HCT116 (cell line): ENCODE measurements at regions not wholly inside any gene's neighbourhood (a gene's known extent, or its start where the extent isn't known, plus 50 kb on each side); places are given as distances from the start of the nearest gene placed in this dataset.

Experiments used
- ATAC-seq: fragments of 200-7000 bp; cut with Tn5 transposase; 2 replicates; pipeline ENCODE4 v1.9.1; 2020; ENCODE audit warnings: mild to moderate bottlenecking, moderate library complexity
- BruUV-seq: library from RNA; stranded (reverse); fragments of 400-500 nt; replicated peaks from 2 replicates; lab custom pipeline; 2021; lab: Mats Ljungman, UMichigan
- CTCF ChIA-PET: fragments of 300-600 bp; sonication (Branson Sonifier 250); formaldehyde crosslinking; loops from one replicate; lab custom pipeline; 2021; ENCODE audit warnings: antibody characterized with exemption; lab: Charles Lee
- POLR2A ChIA-PET: fragments of 300-600, 350-600 bp; sonication (Branson Sonifier 250); formaldehyde crosslinking; loops from one replicate; lab custom pipeline; 2021; ENCODE audit warnings: antibody characterized with exemption; lab: Charles Lee
- RAD21 ChIA-PET, 2 experiments: fragments of 300-600 bp; sonication (Branson Sonifier 250); formaldehyde crosslinking; loops; one replicate each; lab custom pipeline; 2023; ENCODE audit warnings: low total read pairs in 2 of 2; ENCODE audit not compliant: uncharacterized antibody in 2 of 2, unreplicated experiment in 2 of 2, low non-redundant PET in 1 of 2; lab: Charles Lee
- DNase-seq: peaks from one replicate; pipeline ENCODE4 v3.0.0-alpha.2; 2010; ENCODE audit warnings: low read depth, low spot score
- H2AFZ ChIP-seq: fragments of 200-600 bp; shearing (Covaris generic), sonication (generic); 2 replicates; pipeline ENCODE4 v1.6.1; 2017; ENCODE audit warnings: low read depth, mixed run types, mixed read lengths, antibody characterized with exemption, low read length; ENCODE audit not compliant: poor library complexity, severe bottlenecking
- H3K27ac ChIP-seq: 2 replicates; pipeline ENCODE4 v1.5.1; 2012; ENCODE audit warnings: low read depth, low read length
- H3K27me3 ChIP-seq: fragments of 200-600 bp; sonication (generic); 2 replicates; pipeline ENCODE4 v1.6.1; 2016; ENCODE audit warnings: mixed run types, low read length, mixed read lengths; ENCODE audit not compliant: insufficient read depth
- H3K36me3 ChIP-seq, 2 experiments: fragments of 200-500 bp in 1 of 2; fragments of 200-600 bp in 1 of 2; sonication (Bioruptor generic) in 1 of 2; sonication (generic) in 1 of 2; 2 replicates each; pipeline versions ENCODE4 v1.5.1 to v1.6.1; 2014 to 2016; ENCODE audit warnings: low read length in 2 of 2, inconsistent platforms in 1 of 2, mixed read lengths in 1 of 2, mixed run types in 1 of 2; ENCODE audit not compliant: insufficient read depth in 2 of 2, control insufficient read depth in 1 of 2
- H3K4me1 ChIP-seq, 2 experiments: fragments of 200-600 bp in 1 of 2; sonication (generic) in 1 of 2; 2 replicates each; pipeline versions ENCODE4 v1.5.1 to v1.6.1; 2012 to 2017; ENCODE audit warnings: low read length in 2 of 2, inconsistent platforms in 1 of 2, mild to moderate bottlenecking in 1 of 2, mixed read lengths in 1 of 2, mixed run types in 1 of 2, moderate library complexity in 1 of 2; ENCODE audit not compliant: insufficient read depth in 2 of 2, control insufficient read depth in 1 of 2
- H3K4me2 ChIP-seq: fragments of 200-600 bp; sonication (generic); 2 replicates; pipeline ENCODE4 v1.6.1; 2017; ENCODE audit warnings: mixed run types, low read length, mixed read lengths
- H3K4me3 ChIP-seq, 2 experiments: fragments of 200-600 bp in 1 of 2; sonication (generic) in 1 of 2; replicated peaks in 1 of 2; 2 replicates each; pipeline ENCODE4 v1.5.1; 2011 to 2016; ENCODE audit warnings: low read length in 2 of 2, control low read depth in 1 of 2, low read depth in 1 of 2, mild to moderate bottlenecking in 1 of 2, mixed read lengths in 1 of 2, mixed run types in 1 of 2
- H3K79me2 ChIP-seq: fragments of 200-600 bp; sonication (generic); 2 replicates; pipeline ENCODE4 v1.6.1; 2017; ENCODE audit warnings: mild to moderate bottlenecking, mixed run types, low read length, moderate library complexity, mixed read lengths; ENCODE audit not compliant: insufficient read depth
- H3K9ac ChIP-seq: fragments of 200-600 bp; sonication (generic); 2 replicates; pipeline ENCODE4 v1.6.1; 2016; ENCODE audit warnings: low read length, mixed read lengths
- H3K9me2 ChIP-seq: fragments of 200-600 bp; sonication (generic), shearing (Covaris generic); 2 replicates; pipeline ENCODE4 v1.6.1; 2017; ENCODE audit warnings: mixed run types, mild to moderate bottlenecking, moderate library complexity; ENCODE audit not compliant: insufficient read depth
- H3K9me3 ChIP-seq, 2 experiments: fragments of 200-500 bp in 1 of 2; fragments of 200-600 bp in 1 of 2; sonication (Bioruptor generic) in 1 of 2; sonication (generic) in 1 of 2; 2 replicates each; pipeline ENCODE4 v1.6.1; 2014 to 2017; ENCODE audit warnings: low read length in 2 of 2, mixed read lengths in 2 of 2, inconsistent platforms in 1 of 2, low read depth in 1 of 2, mild to moderate bottlenecking in 1 of 2, mixed run types in 1 of 2, moderate library complexity in 1 of 2; ENCODE audit not compliant: control insufficient read depth in 1 of 2, insufficient read depth in 1 of 2
- H4K20me1 ChIP-seq: fragments of 200-600 bp; sonication (generic), shearing (Covaris generic); 2 replicates; pipeline ENCODE4 v1.6.1; 2017; ENCODE audit warnings: mixed run types, mild to moderate bottlenecking, moderate library complexity; ENCODE audit not compliant: insufficient read depth
- ATF3 ChIP-seq: IDR thresholded peaks from 2 replicates; pipeline ENCODE4 v1.6.1; 2012
- CBX3 ChIP-seq: IDR thresholded peaks from 2 replicates; pipeline ENCODE4 v1.6.1; 2012; ENCODE audit warnings: low read depth
- CEBPB ChIP-seq: IDR thresholded peaks from 2 replicates; pipeline ENCODE4 v1.6.1; 2012; ENCODE audit warnings: low read depth
- CTCF ChIP-seq, 3 experiments: fragments of 200-600 bp in 1 of 3; sonication (generic) in 1 of 3; IDR thresholded peaks in 2 of 3; conservative IDR thresholded peaks in 1 of 3; 2 replicates each; pipeline ENCODE4 v1.5.1; 2012 to 2017; ENCODE audit warnings: low read depth in 2 of 3, low read length in 2 of 3, antibody characterized with exemption in 1 of 3, borderline replicate concordance in 1 of 3, control low read depth in 1 of 3, mild to moderate bottlenecking in 1 of 3, mixed read lengths in 1 of 3, mixed run types in 1 of 3, moderate library complexity in 1 of 3; ENCODE audit not compliant: insufficient read depth in 1 of 3
- EGR1 ChIP-seq: IDR thresholded peaks from 2 replicates; pipeline ENCODE4 v1.6.1; 2012; ENCODE audit warnings: low read depth
- ELF1 ChIP-seq: IDR thresholded peaks from 2 replicates; pipeline ENCODE4 v1.6.1; 2012; ENCODE audit warnings: low read depth, borderline replicate concordance
- EZH2 ChIP-seq: fragments of 200-600 bp; sonication (generic); IDR thresholded peaks from 2 replicates; pipeline ENCODE4 v1.6.1; 2017; ENCODE audit warnings: antibody characterized with exemption, mixed run types
- EZH2phosphoT487 ChIP-seq: fragments of 200-600 bp; IDR thresholded peaks from 2 replicates; pipeline ENCODE4 v1.6.1; 2018; ENCODE audit warnings: antibody characterized with exemption, borderline replicate concordance
- JUND ChIP-seq: IDR thresholded peaks from 2 replicates; pipeline ENCODE4 v1.6.1; 2012
- MAX ChIP-seq: IDR thresholded peaks from 2 replicates; pipeline ENCODE4 v1.6.1; 2012
- POLR2A ChIP-seq: IDR thresholded peaks from 2 replicates; pipeline ENCODE4 v1.7.0; 2011; ENCODE audit warnings: borderline replicate concordance; ENCODE audit not compliant: insufficient read depth, insufficient read length; ENCODE audit errors: extremely low read depth
- POLR2AphosphoS5 ChIP-seq: IDR thresholded peaks from 2 replicates; pipeline ENCODE4 v1.6.1; 2011; ENCODE audit warnings: mild to moderate bottlenecking, low read depth, low read length, moderate library complexity
- RAD21 ChIP-seq: IDR thresholded peaks from 2 replicates; pipeline ENCODE4 v1.6.1; 2012; ENCODE audit warnings: low read depth, mild to moderate bottlenecking
- REST ChIP-seq: IDR thresholded peaks from 2 replicates; pipeline ENCODE4 v1.6.1; 2012; ENCODE audit warnings: low read depth
- SP1 ChIP-seq: IDR thresholded peaks from 2 replicates; pipeline ENCODE4 v1.6.1; 2012; ENCODE audit warnings: low read depth
- SRF ChIP-seq: IDR thresholded peaks from 2 replicates; pipeline ENCODE4 v1.6.1; 2012; ENCODE audit warnings: low read depth
- TCF7L2 ChIP-seq: IDR thresholded peaks from 2 replicates; pipeline ENCODE4 v1.7.0; 2011; ENCODE audit warnings: borderline replicate concordance, inconsistent platforms; ENCODE audit not compliant: insufficient read depth, insufficient read length; ENCODE audit errors: extremely low read depth
- YY1 ChIP-seq: IDR thresholded peaks from 2 replicates; pipeline ENCODE4 v1.6.1; 2011; ENCODE audit warnings: low read length, low read depth, moderate library complexity, mild to moderate bottlenecking; ENCODE audit not compliant: insufficient replicate concordance; ENCODE audit errors: extremely low read depth
- ZBTB33 ChIP-seq: IDR thresholded peaks from 2 replicates; pipeline ENCODE4 v1.6.1; 2011; ENCODE audit warnings: mild to moderate bottlenecking, low read length, moderate library complexity; ENCODE audit not compliant: insufficient replicate concordance; ENCODE audit errors: extremely low read depth
- ZFX ChIP-seq: fragments of 450-650 bp; IDR thresholded peaks from 2 replicates; pipeline ENCODE4 v1.6.1; 2017
- intact Hi-C: fragments of 100-400 bp; cut with micrococcal nuclease; formaldehyde crosslinking; loops from 2 replicates; pipeline ENCODE4 v1.10.0; 2022

- ChIA-PET POLR2A (no interaction called here), CTCF (no interaction called here), RAD21 (no interaction called here)
- no peak for TF ChIP-seq SRF
- no peak for TF ChIP-seq ATF3
- no peak for TF ChIP-seq EZH2phosphoT487
- no peak for TF ChIP-seq YY1
- TF ChIP-seq CBX3: no peak
- TF ChIP-seq CEBPB: no peak
- TF ChIP-seq POLR2AphosphoS5: no peak
- no peak for TF ChIP-seq POLR2A
- TF ChIP-seq CTCF (IDR thresholded peaks at IDR 0.05 in 2 of 3, conservative IDR thresholded peaks at IDR 0.05 in 1 of 3; ENCODE audit: borderline replicate concordance in 1 of 3, insufficient read depth in 1 of 3, low read depth in 2 of 3, low read length in 2 of 3): no peak
- TF ChIP-seq EGR1: no peak
- no peak for TF ChIP-seq MAX
- no peak for TF ChIP-seq RAD21
- no peak for TF ChIP-seq TCF7L2
- TF ChIP-seq EZH2: no peak
- no peak for TF ChIP-seq SP1
- no peak for TF ChIP-seq ZBTB33
- no peak for TF ChIP-seq ELF1
- TF ChIP-seq REST: no peak
- no peak for TF ChIP-seq ZFX
- no peak for TF ChIP-seq JUND
- intact Hi-C loops: no loop called here
- H3K4me2 ChIP-seq: no peak overlapping the region
- no peaks in the 10 kb centered on the region for H3K27me3 ChIP-seq
- no peak overlapping the region for H3K4me3 ChIP-seq
- H3K36me3 ChIP-seq: no peaks in the 10 kb centered on the region
- no TSS peak for BruUV-seq
- no peak for DNase-seq
- H3K9me3 ChIP-seq: no peaks in the 10 kb centered on the region
- no peaks in the 10 kb centered on the region for H4K20me1 ChIP-seq
- H3K9me2 ChIP-seq: 0 out of 2 replicates have a peak, but pooled peaks cover 2% of the 10 kb centered on the region
- no peak for ATAC-seq
- H3K27ac ChIP-seq: no peak overlapping the region
- H2AFZ ChIP-seq: no peak overlapping the region
- H3K79me2 ChIP-seq: no peaks in the 10 kb centered on the region
- no peak overlapping the region for H3K9ac ChIP-seq
- H3K4me1 ChIP-seq: no peaks in the 10 kb centered on the region
These were observed 61.7 kb upstream of the TP63 start for GRCh38 chr3:189569473-189569872.
